WTC11 (cell line): ENCODE measurements at regions not wholly inside any gene's neighbourhood (a gene's known extent, or its start where the extent isn't known, plus 50 kb on each side); places are given as distances from the start of the nearest gene placed in this dataset.

Experiments used
- ATAC-seq: fragments of 200-7000 bp; cut with Tn5 transposase; 2 replicates; pipeline ENCODE4 v1.10.0; 2021; ENCODE audit warnings: mild to moderate bottlenecking, moderate library complexity
- CTCF ChIA-PET: fragments of 300-600 bp; sonication (Branson Sonifier 250); formaldehyde crosslinking; loops from one replicate; lab custom pipeline; 2021; ENCODE audit warnings: antibody characterized with exemption; lab: Charles Lee
- POLR2A ChIA-PET: fragments of 350-600 bp; sonication (Branson Sonifier 250); formaldehyde crosslinking; loops from one replicate; lab custom pipeline; 2021; ENCODE audit warnings: antibody characterized with exemption; lab: Charles Lee
- DNase-seq: peaks from one replicate; pipeline ENCODE4 v3.0.0; 2021; ENCODE audit warnings: low spot score
- H3K27ac Mint-ChIP-seq: 2 replicates; pipeline ENCODE4 v1.8.0; 2021; ENCODE audit warnings: mixed read lengths
- H3K27me3 Mint-ChIP-seq: 2 replicates; pipeline ENCODE4 v1.8.0; 2021; ENCODE audit warnings: low read depth, mild to moderate bottlenecking, moderate library complexity, mixed read lengths
- H3K36me3 Mint-ChIP-seq: 2 replicates; pipeline ENCODE4 v1.8.0; 2021; ENCODE audit warnings: mixed read lengths
- H3K4me1 Mint-ChIP-seq: 2 replicates; pipeline ENCODE4 v1.8.0; 2022; ENCODE audit warnings: mixed read lengths
- H3K4me3 Mint-ChIP-seq: 2 replicates; pipeline ENCODE4 v1.8.0; 2021; ENCODE audit warnings: mild to moderate bottlenecking, moderate library complexity, mixed read lengths
- H3K9me3 Mint-ChIP-seq: 2 replicates; pipeline ENCODE4 v1.8.0; 2021; ENCODE audit warnings: mixed read lengths
- ATF1 ChIP-seq: sonication (generic); formaldehyde crosslinking; IDR thresholded peaks from 2 replicates; pipeline ENCODE4 v1.8.1; 2023; ENCODE audit warnings: mild to moderate bottlenecking, moderate library complexity, missing genetic modification reagents
- ATF2 ChIP-seq: sonication (generic); formaldehyde crosslinking; IDR thresholded peaks from 2 replicates; pipeline ENCODE4 v1.8.1; 2022; ENCODE audit warnings: low read depth, missing genetic modification reagents, borderline replicate concordance
- CDX4 ChIP-seq: fragments of 250-450 bp; sonication (Bioruptor Pico); IDR thresholded peaks from 2 replicates; pipeline ENCODE4 v1.9.0; 2021; ENCODE audit warnings: moderate library complexity, mild to moderate bottlenecking, inconsistent platforms, borderline replicate concordance
- EMX1 ChIP-seq: fragments of 250-450 bp; sonication (Bioruptor Pico); IDR thresholded peaks from 2 replicates; pipeline ENCODE4 v1.8.0; 2021; ENCODE audit warnings: mild to moderate bottlenecking
- ESRRA ChIP-seq: sonication (generic); formaldehyde crosslinking; IDR thresholded peaks from 2 replicates; pipeline ENCODE4 v1.8.1; 2022; ENCODE audit warnings: mild to moderate bottlenecking, missing genetic modification reagents, borderline replicate concordance
- ETV6 ChIP-seq: sonication (generic); formaldehyde crosslinking; IDR thresholded peaks from 2 replicates; pipeline ENCODE4 v1.8.1; 2022; ENCODE audit warnings: mild to moderate bottlenecking, missing genetic modification reagents
- FOXK1 ChIP-seq: sonication (generic); formaldehyde crosslinking; IDR thresholded peaks from 2 replicates; pipeline ENCODE4 v1.8.0; 2022; ENCODE audit warnings: mild to moderate bottlenecking, moderate library complexity, missing genetic modification reagents
- FOXP4 ChIP-seq: sonication (generic); formaldehyde crosslinking; IDR thresholded peaks from 2 replicates; pipeline ENCODE4 v1.8.0; 2022; ENCODE audit warnings: mild to moderate bottlenecking, missing genetic modification reagents
- GABPB1 ChIP-seq: sonication (generic); formaldehyde crosslinking; IDR thresholded peaks from 2 replicates; pipeline ENCODE4 v1.8.1; 2023; ENCODE audit warnings: mild to moderate bottlenecking, missing genetic modification reagents
- JUN ChIP-seq: sonication (generic); formaldehyde crosslinking; IDR thresholded peaks from 2 replicates; pipeline ENCODE4 v1.8.0; 2023; ENCODE audit warnings: mild to moderate bottlenecking, missing genetic modification reagents
- MXD4 ChIP-seq: fragments of 250-450 bp; sonication (Bioruptor Pico); IDR thresholded peaks from 2 replicates; pipeline ENCODE4 v1.8.0; 2021; ENCODE audit warnings: mild to moderate bottlenecking, moderate library complexity, borderline replicate concordance
- NR2C2 ChIP-seq: sonication (generic); formaldehyde crosslinking; IDR thresholded peaks from 2 replicates; pipeline ENCODE4 v1.8.0; 2022; ENCODE audit warnings: mild to moderate bottlenecking, missing genetic modification reagents
- NR3C1 ChIP-seq: sonication (generic); formaldehyde crosslinking; conservative IDR thresholded peaks from 2 replicates; pipeline ENCODE4 v1.8.1; 2023; ENCODE audit warnings: low read depth, mild to moderate bottlenecking, missing genetic modification reagents
- PRDM15 ChIP-seq: sonication (generic); formaldehyde crosslinking; IDR thresholded peaks from 2 replicates; pipeline ENCODE4 v1.8.0; 2022; ENCODE audit warnings: missing genetic modification reagents
- PREB ChIP-seq: sonication (generic); formaldehyde crosslinking; IDR thresholded peaks from 2 replicates; pipeline ENCODE4 v1.8.1; 2022; ENCODE audit warnings: mild to moderate bottlenecking, missing genetic modification reagents, moderate library complexity, borderline replicate concordance
- PRRX2 ChIP-seq: fragments of 250-450 bp; sonication (Bioruptor Pico); IDR thresholded peaks from 2 replicates; pipeline ENCODE4 v1.8.0; 2021; ENCODE audit warnings: mild to moderate bottlenecking
- TEAD1 ChIP-seq: sonication (generic); formaldehyde crosslinking; IDR thresholded peaks from 2 replicates; pipeline ENCODE4 v1.8.0; 2022; ENCODE audit warnings: mild to moderate bottlenecking, missing genetic modification reagents
- ZBTB21 ChIP-seq: sonication (generic); formaldehyde crosslinking; IDR thresholded peaks from 2 replicates; pipeline ENCODE4 v1.8.1; 2023; ENCODE audit warnings: mild to moderate bottlenecking, missing genetic modification reagents, borderline replicate concordance
- ZNF281 ChIP-seq: sonication (generic); formaldehyde crosslinking; IDR thresholded peaks from 2 replicates; pipeline ENCODE4 v1.8.0; 2023; ENCODE audit warnings: mild to moderate bottlenecking, missing genetic modification reagents
- ZNF396 ChIP-seq: fragments of 250-450 bp; sonication (Bioruptor Pico); IDR thresholded peaks from 2 replicates; pipeline ENCODE4 v1.8.0; 2021; ENCODE audit warnings: mild to moderate bottlenecking, moderate library complexity, borderline replicate concordance
- ZNF423 ChIP-seq: fragments of 250-450 bp; sonication (Bioruptor Pico); IDR thresholded peaks from 2 replicates; pipeline ENCODE4 v2.1.2; 2022; ENCODE audit warnings: mild to moderate bottlenecking, moderate library complexity
- ZSCAN18 ChIP-seq: fragments of 250-450 bp; sonication (Bioruptor Pico); IDR thresholded peaks from 2 replicates; pipeline ENCODE4 v2.1.2; 2022; ENCODE audit warnings: mild to moderate bottlenecking, moderate library complexity

GRCh38 chr16:75931043-75931442 lies 204.8 kb upstream of the CPHXL start (continued):
- TF ChIP-seq PRDM15 (CRISPR knock-in tag) = no peak
- no peak for TF ChIP-seq ETV6 (CRISPR knock-in tag)
- TF ChIP-seq ATF1 = no peak
- no peak for TF ChIP-seq EMX1 (CRISPR knock-in tag)
- TF ChIP-seq, all 79 proteins: peak for 0

- Mint-ChIP-seq H3K27ac (no peak overlapping the region), H3K9me3 (peaks cover 60% of the 10 kb centered on the region), H3K27me3 (peaks cover 99% of the 10 kb centered on the region), H3K36me3 (peaks cover 26% of the 10 kb centered on the region), H3K4me3 (no peak overlapping the region), H3K4me1 (no peaks in the 10 kb centered on the region)
- DNase-seq = no peak
- TF ChIP-seq TEAD1 (no peak), ZNF396 (CRISPR knock-in tag) (no peak), FOXP4 (no peak), MXD4 (CRISPR knock-in tag) (no peak), CDX4 (no peak), JUN (CRISPR knock-in tag) (no peak), NR3C1 (no peak), FOXK1 (no peak), ZNF281 (CRISPR knock-in tag) (no peak), ATF2 (no peak), PREB (CRISPR knock-in tag) (no peak), ZSCAN18 (CRISPR knock-in tag) (no peak), PRRX2 (CRISPR knock-in tag) (no peak), ESRRA (CRISPR knock-in tag) (no peak), ZBTB21 (CRISPR knock-in tag) (no peak), NR2C2 (CRISPR knock-in tag) (no peak), ZNF423 (CRISPR knock-in tag) (no peak), GABPB1 (CRISPR knock-in tag) (no peak)
- CTCF ChIA-PET = no interaction called here
- POLR2A ChIA-PET = no interaction called here
- no peak for ATAC-seq
Measured at GRCh38 chr16:75931970-75932369, 205.7 kb upstream of the CPHXL start.
